Activated gamma-delta T cell (primary cell): ENCODE measurements at regions not wholly inside any gene's neighbourhood (a gene's known extent, or its start where the extent isn't known, plus 50 kb on each side); places are given as distances from the start of the nearest gene placed in this dataset.

ENCODE experiments used
- DNase-seq: peaks from one replicate; lab custom pipeline; 2025; lab: John Stamatoyannopoulos, UW

DNA sequence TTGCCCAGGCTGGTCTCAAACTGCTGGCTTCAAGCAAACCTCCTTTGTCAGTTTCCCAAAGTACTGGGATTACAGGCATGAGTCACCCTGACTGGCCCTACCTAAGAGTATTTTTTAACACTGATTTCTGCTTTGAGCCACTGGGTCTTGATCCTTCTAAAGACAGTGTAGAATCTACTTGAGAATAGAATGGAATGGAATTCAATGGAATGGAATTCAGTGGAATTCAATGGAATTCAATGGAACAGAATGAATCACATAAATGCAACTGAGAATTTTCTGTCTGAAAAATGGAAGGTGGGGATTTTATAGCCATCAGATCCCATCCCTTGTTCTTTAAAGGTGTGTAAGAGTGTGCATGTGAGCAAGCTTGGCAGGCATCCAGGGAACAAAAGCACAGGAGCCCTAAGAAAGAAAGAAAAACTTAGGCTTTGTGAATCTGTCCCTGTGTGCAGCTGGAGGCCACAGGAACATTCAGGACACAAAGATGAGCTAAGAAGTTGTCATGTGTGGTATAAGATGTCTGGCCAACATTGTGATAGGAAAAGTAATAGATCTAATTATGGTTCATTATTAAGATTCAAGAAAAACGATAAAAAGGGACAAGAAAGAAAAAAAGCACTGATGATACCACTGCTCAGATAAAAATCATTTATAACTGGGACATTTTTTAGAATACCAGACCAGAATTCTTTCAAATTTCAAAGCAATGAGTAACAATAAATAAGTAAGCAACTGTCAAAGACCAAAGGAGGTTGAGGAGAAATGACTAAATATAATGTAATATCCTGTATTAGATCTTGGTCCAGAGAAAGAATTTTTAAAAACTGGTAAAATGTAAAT, 681.0 kb upstream of the GJE1 start:
- DNase-seq, result no peak

DNA sequence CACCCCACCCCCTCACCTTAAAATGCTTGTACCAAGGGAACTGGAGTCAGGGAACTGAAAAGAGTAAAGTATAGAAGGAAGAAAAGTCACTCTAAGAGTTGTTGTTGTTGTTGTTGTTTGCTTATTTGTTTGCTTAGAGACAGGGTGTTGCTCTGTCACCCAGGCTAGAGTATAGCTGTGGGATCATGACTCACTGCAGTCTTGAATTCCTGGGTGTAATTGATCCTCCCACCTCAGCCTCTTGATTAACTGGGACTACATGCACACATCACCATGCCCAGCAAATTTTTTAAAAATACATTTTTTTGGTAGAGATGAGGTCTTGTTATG, 681.6 kb upstream of the GJE1 start:
- no peak for DNase-seq

DNA sequence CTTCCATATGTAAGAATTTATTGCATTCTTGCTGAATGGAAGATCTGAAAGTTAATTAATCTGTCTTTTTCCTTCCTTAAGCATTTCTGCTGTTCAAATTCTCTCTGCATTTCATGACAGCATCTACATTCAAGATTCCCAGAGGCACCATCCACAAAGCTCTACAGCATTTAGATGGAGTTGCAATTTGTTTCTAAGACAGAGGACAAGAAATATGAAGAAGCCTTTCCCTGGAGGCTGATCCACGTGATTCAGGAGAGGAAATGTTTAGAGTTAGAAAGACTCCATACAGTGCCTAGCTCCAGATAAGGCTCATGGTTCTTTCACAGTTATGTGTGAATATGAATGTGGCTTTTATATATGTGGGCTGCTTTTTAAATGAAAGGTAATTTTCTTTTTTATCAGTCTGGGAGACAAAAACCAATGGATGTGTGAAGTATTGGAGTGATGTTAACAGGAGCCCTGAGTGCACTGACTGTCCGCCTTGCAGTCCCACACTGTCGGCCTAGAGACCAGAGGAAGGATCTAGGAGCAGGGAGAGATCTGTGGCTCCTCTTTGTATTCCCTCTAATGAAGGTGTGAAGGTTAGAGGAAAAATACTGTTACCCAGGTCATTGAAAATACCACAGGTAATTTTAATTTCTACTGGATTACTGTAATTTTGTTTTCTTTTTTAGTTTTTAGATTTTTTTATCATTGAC, 686.6 kb upstream of the GJE1 start:
- no peak for DNase-seq

DNA sequence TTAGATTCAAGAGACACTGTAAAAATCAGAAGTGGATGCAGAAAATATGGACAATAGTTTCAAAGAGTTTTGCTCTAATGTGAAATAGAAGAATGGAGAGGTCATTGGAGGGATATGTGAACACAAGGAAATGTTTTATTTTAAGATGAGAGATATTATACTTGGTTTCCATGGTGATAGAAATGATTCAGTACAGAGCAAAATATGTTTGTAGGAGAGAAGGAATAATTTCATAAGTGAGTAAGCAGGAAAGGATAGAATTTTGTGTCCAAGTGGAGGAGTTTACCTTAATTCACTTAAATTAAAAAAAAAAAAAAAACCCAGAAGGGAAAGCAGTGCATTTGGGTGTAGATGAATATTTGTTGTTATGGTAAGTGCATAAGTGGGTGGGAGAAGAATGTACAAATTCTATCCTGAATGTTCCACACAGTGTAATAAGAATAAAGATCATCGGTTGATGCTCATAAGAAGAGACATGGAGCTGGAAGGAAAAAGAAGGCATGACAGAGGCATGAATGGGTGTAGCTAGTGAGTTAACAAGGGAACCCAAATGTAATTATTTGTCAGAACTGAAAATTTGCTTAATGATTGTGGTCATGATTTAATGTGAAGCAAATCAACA, 688.9 kb upstream of the GJE1 start:
- DNase-seq, result no peak

DNA sequence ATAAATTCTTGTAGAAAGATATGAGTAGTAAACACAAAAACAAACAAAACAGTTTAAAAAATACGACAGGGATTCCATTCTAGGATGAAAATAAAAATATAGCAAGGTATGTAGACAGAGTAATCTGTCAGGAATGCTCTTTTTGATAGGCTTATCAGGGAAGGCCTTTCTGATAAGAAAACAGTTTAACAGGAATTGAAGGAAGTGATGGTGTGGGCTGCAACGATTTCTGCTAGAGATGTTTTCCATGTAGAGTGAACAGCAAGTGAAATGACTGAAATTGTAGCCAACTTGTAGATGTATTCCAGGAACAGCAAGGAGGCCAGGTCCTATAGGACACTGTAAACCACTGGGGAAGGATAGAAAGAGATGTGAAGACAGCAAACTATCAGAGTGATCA, 689.7 kb upstream of the GJE1 start:
- no peak for DNase-seq

DNA sequence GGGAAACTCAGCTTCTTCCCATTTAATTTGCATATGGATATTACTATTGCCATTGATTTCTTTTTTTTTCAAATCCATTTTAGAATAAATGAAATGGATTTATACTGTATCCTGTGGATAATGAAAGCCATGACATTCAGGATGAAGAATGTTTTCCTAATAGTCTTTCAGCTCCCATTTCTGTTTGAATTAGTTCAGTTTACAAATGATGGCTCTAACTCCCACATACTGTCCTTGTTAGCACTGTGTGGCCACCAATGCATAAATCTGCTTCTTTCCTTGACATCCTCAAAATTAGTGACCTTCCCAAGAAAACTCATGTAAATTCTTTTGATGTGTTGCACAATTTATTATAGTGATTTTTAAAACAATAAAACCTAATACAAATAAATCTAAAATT, 693.2 kb upstream of the GJE1 start:
- DNase-seq, result no peak

DNA sequence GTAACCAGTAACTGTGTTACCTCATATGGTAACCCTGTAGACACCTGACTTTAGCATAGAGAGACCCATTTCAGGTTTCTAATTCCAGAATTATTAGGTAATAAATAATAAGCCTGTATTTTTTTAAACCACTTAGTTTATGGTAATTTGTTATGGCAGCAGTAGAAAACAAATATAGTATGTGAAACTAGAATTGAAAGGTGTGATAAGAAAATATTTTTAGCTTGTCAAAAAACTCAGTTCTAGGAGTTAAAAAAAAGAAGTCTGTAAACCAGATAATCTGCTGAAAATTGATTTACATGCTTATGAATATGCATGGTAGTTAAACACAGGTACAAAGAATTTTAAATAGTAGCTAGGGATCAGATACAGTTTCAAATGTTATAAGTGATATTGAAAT, 695.0 kb upstream of the GJE1 start:
- no peak for DNase-seq

DNA sequence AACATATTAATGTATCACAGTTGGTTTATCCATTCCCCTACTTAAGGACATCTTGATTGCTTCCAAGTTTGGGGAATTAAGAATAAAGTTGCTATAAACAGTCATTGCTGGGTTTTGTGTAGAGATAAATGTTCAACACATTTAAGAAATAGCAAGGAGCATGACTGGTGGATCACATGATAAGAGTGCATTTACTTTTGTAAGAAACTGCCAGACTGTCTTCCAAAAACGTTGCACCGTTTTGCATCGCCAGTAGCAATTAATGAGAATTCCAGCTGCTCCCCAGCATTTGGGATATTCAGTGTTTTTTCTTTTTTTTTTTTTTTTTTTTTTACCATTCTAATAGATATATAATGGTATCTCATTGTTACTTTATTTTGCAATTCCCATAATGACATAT, 695.7 kb upstream of the GJE1 start:
- DNase-seq, result no peak

DNA sequence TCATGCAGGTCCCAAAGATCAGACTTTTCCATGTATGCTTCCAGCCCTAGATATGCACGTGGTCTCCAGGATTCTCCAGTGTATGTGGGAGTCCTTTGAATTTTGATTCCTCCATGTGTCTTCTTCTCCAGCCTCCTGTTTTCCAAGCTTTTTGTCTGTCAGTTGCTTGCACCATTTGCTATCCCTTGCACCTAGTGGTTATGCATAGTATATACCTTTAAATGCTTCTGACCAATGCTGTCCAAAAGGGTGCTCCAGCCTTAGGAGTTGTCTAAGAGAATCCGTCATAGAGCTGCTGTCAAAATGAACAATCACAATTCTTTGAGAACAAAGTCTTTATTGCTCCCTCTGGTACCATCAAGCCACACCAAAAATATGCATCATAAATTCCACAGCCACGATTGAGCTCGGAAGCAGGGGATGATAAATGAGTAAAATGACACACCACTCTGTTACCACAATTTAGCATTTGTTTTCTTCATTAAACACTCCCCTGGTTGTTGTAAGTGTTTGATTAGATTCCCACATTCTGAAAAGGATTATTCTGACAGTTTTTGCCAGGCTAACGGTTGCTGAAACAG, 706.2 kb upstream of the GJE1 start:
- no peak for DNase-seq

DNA sequence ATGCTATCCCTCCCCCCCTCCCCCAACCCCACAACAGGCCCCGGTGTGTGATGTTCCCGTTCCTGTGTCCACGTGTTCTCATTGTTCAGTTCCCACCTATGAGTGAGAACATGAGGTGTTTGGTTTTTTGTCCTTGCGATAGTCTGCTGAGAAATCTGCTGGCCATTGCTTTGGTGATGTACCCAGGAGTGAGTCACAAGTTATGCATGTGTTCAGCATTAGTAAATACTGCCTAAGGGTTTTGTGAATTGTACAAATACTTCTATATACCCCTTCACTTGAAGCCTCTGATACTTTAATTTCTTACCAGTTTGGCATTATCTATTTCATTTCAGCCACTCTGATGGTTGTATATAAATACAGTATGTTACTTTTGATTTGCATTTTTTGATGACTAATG, 711.3 kb upstream of the GJE1 start:
- DNase-seq, result no peak

DNA sequence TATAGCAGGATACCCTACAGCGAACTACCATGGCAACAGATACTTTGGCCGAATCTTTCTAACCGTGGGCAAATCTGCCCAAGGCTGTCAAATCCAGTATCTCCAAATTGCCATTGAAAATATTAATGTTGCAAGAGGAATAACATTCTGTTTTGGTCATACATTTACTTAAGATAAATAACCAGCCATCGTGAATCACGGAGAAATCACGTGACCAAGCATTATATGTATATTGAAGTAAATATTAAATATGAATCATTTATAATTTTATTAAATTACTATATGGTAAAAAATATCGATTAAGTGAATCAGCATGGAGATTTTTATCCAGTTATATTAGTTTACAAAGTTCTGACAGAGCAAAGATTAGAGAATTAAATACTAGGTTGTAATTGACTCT, 714.6 kb upstream of the GJE1 start:
- no peak for DNase-seq

DNA sequence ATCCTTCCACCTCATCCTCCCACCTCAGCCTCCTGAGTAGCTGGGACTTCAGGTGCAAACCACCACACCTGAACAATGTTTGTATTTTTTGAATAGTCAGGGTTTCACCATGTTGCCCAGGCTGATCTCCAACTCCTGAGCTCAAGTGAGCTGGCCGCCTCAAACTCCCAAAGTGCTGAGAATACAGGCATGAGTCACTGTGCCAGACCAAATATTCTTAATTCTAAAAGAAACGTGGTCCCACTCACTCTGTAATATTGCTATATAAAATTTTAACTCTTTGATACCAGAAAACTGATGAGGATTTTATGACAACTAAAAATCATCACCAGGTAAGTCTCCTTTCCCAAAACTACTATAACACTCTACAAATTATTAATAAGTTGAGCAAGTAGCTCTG, 716.8 kb upstream of the GJE1 start:
- no peak for DNase-seq

DNA sequence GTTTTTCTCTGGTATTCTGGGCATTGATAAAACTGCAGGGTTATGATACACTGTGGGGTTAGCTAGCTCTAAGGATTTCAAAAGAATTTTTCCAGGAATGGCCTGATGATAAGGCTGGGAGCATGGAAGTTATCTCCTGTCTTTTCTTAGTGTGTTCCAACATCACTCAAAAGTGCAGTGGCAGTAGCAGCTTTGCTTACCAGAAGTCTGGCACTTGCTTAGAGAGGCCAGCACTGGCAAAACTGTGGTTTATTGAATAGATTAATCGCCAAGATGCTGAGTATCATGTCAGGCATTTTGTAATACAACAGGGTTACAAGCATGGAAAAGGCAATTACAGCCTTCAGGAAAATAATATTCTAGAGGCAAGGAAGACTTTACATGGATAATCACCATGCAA, 719.5 kb upstream of the GJE1 start:
- no peak for DNase-seq

DNA sequence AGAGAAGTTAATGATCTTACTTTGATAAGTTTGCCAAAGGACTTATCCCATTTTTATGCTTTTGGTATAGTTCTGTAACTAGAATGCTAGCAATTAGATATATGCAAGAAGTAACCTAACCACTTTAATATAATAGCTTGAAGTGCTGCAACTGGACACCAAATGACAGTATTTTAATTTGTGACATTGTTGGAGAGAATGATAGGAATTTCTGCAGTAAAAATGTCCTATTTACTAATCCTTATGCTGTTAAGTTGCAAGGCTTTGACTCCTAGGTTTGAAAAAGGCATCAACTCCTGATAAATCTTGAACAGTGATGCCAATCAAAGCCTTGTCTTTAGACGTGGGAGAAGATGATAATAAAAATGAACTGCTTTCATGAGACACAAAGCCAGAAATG, 726.0 kb upstream of the GJE1 start:
- DNase-seq, result no peak

DNA sequence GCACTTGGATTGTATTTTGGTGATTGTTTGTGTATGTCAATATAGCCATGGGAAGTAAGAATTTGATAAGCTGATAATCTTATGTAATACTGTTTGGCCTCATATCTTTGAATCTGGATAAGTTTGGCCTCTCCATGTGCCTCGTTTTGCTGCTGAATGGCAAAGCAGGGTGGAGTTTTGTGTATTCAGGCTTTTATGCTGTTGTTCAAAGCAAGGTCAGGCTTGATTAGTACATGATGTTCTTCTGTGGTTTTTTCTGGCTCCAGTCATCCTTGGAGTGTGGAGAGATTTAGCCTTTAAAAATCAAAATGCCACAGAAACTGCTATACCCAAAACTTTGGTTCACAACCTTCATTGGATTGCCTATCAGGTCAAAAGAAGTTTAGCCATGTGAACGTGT, 728.9 kb upstream of the GJE1 start:
- DNase-seq, result no peak

DNA sequence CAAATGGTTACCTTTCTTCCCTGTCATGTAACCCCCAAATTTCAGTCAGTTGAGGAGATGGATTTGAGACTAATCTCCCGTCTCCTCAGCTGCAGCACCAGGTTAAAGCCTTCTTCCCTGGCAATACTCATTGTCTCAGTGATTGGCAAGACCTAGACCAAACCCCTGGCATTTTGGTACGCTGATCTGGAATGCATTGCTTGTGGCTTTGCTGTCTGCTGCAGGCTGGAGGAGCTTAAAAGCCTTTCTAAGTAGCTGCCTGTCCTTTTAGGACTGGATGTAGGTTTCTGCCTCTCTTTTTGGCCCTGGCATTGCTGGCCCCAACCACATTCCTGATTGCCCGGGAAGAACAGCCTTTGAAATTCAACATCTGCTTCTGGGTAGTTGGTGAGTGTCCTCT, 729.6 kb upstream of the GJE1 start:
- DNase-seq, result no peak

DNA sequence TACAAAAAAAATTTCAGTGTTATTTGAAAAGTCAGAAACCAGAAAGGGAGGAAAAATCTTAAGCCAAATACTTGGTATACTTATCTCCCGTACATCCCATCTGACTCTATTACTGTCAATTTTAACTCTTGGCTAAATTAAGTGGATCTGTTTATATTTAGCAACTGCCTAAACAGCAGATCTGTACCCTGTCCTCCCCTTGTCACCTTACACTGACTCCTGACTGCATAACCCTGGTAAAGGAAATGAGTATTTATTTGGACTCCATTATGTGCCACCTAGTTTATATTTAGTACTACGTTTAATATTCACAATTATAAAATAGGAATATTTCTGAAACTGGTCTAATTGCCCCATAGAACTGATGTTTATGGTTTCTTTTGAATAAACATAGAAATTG, 730.2 kb upstream of the GJE1 start:
- DNase-seq, result no peak

DNA sequence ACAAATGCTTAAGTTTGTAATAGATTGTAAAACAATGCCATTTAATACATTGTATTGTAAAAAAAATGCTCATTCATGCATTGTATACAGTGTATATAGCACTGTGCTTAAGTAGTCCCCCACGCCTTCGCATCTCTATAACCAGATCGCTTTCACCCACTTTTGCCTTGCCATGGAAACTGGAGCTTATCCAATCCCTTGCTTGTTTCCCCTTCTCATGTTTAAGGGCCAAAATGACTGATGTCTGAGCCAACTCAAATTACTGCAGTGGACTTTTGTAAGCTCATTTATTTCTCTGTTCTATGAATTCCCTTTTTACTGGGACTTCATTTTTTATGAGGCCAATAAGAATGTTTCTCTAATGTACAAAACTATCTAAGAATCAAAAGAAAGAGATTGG, 730.9 kb upstream of the GJE1 start:
- no peak for DNase-seq

DNA sequence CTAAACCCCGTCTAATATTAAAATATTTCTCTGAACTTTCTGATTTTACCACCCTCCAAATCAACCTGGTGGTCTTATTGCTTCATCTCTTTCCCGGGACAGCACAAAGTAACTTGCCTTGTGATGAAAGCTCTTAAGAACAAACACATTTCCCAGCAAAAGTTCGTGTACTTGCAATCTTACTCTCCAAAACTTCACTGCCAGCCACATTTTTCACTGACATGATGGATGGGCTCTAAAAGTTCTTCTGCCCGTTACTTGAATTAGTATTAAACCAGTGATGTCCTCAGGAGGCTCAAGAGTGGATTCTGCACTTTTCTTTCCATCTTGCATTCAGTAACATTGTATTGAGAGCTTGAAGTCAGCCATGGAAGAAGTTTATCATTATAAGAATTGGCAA, 731.6 kb upstream of the GJE1 start:
- DNase-seq, result no peak

DNA sequence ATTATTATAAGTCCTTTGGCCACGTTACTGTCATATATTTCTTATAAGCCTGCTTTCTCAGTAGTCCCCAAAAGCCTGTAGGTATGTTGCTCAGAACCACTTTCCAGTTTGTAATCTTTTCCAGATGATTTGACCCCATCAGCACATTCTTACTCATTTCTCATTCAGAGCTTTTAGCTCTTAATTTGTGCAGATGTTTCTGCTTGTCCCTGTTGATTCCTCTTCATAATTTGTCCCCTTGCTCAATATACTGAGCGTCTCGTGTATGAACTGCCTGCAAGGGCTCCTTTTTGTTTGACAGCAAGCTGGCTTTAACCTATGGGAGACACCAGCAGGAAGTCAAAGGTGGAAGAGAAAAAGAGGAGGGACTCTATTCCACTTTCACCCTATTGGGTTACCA, 733.8 kb upstream of the GJE1 start:
- DNase-seq, result no peak

DNA sequence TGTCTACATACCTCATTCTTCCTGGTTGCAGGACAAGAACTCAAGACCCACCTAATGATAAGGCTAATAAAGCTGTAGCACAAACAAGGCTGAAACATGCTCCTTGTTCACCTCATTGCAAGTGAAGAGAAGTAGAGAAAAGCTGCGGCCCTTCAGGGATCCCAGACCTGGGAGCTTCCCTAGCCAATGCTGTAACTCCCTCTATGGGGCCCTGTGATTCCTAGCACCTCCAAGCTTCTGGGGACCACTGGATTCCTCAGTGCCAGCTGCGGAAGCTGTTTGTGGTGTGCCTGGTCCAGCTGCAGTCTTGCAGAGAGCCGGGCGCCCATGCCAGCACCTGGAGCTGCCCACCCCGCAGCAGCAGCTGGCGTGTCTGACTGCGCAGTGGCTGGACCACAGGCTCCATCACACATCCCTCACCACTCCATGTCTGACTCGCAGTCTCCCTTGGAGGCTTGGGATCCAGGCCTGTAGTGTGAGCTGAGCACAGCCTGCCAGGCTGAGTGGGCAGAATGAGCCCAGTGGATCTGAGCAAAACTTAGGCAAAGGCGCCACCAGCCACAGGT, 737.2 kb upstream of the GJE1 start:
- DNase-seq, result no peak

DNA sequence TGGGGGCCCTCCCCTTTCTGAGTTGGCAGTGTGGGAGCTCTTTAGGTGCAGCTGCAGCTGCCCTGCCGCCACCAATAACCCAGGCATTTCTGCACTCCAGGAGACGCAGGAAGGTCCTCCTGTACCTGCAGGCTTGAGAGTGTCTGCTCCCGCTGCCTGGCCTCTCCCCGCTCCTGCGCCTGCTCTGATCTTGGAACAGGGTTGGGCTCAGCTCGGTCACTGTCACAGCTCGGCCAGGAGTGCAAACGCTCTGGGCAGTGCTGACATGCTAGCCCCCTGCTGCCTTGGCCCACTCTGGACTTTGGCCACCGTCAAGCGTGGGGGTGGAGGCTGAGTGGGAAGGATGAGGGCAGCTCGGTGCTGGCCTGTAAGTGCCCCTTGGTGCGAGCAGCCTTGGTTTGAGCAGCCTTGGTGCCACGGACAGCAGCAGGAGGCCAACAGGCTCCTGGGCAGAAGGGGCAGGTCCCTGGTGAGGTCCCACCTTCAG, 738.1 kb upstream of the GJE1 start:
- no peak for DNase-seq

DNA sequence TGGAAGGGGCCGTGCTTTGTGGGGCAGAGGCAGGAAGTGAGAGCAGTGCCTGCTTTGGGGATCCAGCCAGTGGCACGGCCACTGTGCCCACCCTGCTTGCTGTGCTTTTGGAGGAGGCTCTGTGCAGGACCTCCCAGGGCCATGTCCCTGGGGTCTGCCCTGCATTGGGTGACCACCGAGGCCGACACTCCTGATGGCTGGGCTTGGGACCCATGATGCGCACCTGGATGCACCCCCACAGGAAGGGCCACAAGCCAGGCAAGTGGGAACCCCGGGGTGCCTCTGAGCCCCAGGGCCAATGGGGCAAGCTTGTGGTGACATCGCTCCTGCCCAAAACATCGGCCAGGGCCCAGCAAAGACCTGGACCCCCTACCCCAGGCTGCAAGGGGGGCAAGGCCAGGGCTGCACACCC, 738.6 kb upstream of the GJE1 start:
- DNase-seq, result no peak
